HG03575 (cell line): ENCODE measurements at regions not wholly inside any gene's neighbourhood (a gene's known extent, or its start where the extent isn't known, plus 50 kb on each side); places are given as distances from the start of the nearest gene placed in this dataset.

Source experiments
- ATAC-seq: cut with Tn5 transposase; IDR thresholded peaks from one replicate; pipeline ENCODE4 v1.9.1; 2021; ENCODE audit not compliant: unreplicated experiment, insufficient number of reproducible peaks, low FRiP score; ENCODE audit errors: extremely low read depth

- ATAC-seq = no peak
Measured at GRCh38 chr3:117622171-117622841, 912.7 kb downstream of the TUSC7 start.

GRCh38 chr3:117624424-117624823 is 914.8 kb downstream of the TUSC7 start:
- ATAC-seq = no peak

GRCh38 chr3:117625174-117625573 is 915.6 kb downstream of the TUSC7 start:
- ATAC-seq = no peak

GRCh38 chr3:117626577-117626976 is 917.0 kb downstream of the TUSC7 start:
- ATAC-seq = no peak

- no peak for ATAC-seq
Measured at GRCh38 chr3:117628823-117629291, 919.3 kb downstream of the TUSC7 start.

- ATAC-seq = no peak
Measured at GRCh38 chr3:117629505-117629904, 919.9 kb downstream of the TUSC7 start.

- peak; percentile 45 for ATAC-seq
Measured at GRCh38 chr3:117630469-117630868, 920.9 kb downstream of the TUSC7 start.

GRCh38 chr3:117630885-117631284 is 921.3 kb downstream of the TUSC7 start:
- ATAC-seq = no peak

GRCh38 chr3:117631781-117632180 is 922.2 kb downstream of the TUSC7 start:
- ATAC-seq = no peak

DNA sequence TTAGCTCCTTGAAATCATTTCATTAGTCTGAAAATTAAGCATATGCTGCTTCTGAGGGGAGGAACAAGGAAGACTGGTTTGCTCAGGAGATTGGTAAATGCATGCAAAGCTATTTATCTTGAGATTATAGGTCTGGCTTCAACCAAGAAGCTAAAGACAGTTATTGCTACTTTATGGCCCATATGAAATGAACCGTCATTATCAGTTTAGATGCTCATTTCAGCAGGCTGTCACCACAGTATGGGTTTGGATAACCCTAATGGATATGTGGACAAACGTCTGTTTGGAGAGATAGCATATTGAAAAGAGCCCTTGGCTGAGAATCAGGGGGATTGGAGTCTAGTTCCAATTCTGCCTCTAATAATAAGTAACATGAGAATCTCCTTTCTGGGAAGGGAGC is 922.6 kb downstream of the TUSC7 start:
- no peak for ATAC-seq

DNA sequence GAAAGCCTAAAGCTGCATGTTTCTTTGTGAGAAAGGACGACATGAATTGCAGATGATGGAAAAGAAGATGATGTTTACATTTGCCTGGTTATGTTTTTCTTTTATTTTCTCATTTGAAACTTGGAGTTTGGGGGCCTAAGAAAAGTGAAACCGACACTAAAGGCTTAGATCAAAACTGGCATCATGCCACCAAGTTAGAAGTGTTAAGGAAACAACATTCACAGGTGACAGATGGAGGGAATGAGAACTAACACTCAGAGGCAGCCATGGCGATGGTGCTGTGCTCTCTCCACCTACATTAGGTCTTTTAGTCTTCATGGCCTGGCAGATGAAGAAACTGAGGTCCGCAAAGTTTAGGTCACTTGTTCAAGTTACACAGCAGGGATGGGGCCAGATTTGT is 923.6 kb downstream of the TUSC7 start:
- ATAC-seq = no peak

DNA sequence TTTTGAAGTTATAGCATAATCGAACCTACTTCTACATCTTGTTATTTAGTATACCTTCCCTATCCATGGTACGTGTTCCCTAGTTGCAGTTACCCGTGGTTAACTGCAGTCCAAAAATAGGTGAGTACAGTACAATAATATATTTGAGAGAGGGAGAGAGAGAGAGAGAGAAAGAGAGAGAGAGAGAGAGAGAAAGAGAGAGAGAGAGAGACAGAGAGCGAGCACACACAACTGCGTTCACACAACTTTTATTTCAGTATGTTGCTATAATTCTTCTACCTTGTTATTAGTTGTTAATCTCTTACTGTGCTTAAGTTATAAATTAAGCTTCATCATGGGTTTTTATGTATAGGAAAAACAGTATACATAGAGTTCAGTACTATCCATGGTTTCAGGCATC is 928.1 kb downstream of the TUSC7 start:
- no peak for ATAC-seq

GRCh38 chr3:117644203-117644602 is 934.6 kb downstream of the TUSC7 start:
- ATAC-seq = no peak

- ATAC-seq = no peak
Measured at GRCh38 chr3:117645561-117646242, 936.1 kb downstream of the TUSC7 start.

- no peak for ATAC-seq
Measured at GRCh38 chr3:117647435-117647834, 937.9 kb downstream of the TUSC7 start.

GRCh38 chr3:117651246-117651645 is 941.7 kb downstream of the TUSC7 start:
- ATAC-seq = no peak

DNA sequence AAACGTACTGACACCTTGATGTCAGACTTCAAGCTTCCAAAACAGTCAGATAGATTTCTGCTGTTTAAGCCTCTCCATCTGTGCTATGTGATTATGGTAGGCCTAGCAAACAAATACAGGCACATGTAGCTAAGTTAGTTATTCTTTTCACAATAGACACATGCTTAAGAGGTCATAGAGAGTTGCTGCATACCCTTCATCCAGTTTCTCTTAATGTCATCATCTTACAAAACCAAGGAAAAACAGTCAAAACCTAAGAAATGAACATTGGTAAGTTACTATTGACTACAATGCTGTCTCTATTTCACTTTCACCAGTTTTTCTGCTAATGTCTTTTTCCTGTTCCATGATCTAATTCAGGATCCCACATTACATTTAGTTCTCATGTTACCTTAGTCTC is 946.8 kb downstream of the TUSC7 start:
- no peak for ATAC-seq

- ATAC-seq = no peak
Measured at GRCh38 chr3:117657278-117657677, 947.7 kb downstream of the TUSC7 start.

DNA sequence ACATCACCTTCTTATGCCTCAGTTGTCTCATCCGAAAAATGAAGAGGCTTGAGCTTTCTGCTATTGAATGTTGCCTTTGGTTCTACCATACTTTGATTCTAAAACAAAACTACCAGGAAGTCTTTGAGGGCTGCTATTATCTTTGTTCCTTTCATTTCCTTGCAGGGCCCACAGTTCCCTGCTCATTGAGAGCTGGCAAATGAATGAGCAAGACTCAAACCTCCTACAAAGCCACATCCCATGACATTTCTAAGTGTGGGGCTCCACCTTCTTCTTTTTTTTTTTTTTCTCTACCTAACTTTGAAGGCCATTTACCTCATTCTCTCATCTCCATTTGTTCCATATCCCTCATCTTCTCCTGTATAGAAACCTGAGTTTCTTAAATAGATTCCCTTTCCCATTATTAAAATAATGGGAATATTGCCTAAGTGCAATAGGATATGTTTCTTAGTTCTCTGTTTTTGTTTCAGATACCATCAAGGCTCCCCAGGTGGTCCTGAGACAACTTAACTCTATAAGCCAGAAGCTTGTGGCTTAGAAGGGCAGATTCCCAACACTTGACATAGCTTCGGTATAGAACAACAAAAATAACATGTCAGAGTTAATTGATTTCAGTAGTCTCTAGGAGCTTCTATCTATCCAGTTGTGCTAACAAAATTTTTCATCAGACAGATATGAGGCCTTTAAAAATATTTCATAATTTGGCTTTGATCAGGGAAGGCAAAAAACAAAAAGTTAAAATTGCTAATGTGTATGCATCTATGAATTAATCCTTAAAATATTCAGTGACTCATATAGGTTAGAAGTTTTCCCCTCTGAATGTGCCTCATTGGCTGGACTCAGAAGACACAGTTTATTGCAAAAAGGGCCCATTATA is 951.6 kb downstream of the TUSC7 start:
- no peak for ATAC-seq

DNA sequence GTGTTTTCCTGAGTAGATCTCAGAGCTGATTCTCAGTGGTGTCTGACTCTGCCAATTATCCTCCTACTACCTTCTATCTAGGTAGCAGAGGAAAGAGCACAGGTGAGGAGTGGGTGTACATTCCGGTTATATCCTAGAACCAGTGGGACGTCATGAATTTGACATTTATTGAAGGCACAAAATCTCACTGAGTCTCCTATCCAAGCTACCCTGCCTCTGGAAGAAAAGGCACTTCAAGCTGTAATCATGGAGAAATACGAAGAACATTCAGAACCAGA is 952.2 kb downstream of the TUSC7 start:
- no peak for ATAC-seq
